Forelimb muscle (tissue), 1 donor: ENCODE measurements at regions not wholly inside any gene's neighbourhood (a gene's known extent, or its start where the extent isn't known, plus 50 kb on each side); places are given as distances from the start of the nearest gene placed in this dataset.

ENCODE experiments used
- DNase-seq: peaks from one replicate; pipeline ENCODE4 v3.0.0-alpha.2; 2013; ENCODE audit warnings: low read depth

DNA sequence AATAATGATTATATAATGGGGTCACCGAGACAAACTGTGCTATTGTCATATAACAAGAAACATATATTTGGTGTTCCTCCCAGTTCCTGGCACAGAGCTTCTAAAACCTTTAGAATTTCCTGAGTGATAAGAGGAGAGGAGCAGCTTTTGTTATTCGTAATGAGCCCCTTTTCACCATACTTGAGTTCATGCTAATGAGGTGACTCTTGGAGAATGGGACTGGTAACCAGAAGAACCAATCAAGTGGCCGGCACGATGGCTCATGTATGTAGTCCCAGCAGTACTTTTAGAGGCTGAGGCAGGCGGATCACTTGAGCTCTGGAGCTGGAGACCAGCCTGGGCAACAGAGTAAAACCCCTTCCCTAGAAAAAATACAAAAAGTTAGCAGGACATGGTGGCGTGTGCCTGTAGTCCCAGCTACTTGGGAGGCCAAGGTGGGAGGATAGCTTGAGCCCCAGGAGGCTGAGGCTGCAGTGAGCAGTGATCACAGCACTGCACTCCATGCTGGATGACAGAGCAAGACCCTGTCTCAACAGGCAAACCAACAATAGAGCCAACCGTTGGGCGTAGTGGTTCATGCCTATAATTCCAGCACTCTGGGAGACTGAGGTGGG lies 62.7 kb upstream of the FTH1 start:
- no peak for DNase-seq

DNA sequence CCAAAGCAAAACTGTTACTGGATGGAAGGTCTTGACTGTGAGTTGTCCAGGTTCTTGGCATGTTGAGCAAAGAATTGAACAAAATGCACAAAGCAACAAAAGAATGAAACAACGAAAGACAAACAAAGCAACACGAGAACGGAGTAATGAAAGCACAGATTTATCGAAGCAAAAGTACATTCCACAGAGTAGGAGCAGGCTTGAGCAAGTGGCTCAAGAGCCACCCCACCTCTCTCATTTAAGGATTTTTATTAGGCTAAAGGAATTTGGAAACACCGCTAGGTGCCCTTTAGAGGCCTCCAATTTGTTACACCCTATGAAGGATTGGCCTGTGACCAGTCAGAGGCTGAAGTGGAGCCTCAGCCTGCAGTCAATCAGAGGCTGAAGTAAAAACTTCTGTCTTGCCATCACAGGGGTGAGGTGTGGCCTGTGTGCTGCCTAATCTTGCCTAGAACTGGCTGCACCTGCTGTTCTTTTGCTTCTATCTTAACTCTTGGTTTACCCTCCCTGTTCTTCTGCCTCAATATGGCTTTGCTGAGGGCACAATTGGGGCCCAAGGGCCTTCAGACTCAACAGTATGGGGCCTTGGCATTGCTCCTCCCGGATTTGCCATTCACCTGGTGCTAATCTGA lies 59.4 kb upstream of the FTH1 start:
- DNase-seq = no peak

DNA sequence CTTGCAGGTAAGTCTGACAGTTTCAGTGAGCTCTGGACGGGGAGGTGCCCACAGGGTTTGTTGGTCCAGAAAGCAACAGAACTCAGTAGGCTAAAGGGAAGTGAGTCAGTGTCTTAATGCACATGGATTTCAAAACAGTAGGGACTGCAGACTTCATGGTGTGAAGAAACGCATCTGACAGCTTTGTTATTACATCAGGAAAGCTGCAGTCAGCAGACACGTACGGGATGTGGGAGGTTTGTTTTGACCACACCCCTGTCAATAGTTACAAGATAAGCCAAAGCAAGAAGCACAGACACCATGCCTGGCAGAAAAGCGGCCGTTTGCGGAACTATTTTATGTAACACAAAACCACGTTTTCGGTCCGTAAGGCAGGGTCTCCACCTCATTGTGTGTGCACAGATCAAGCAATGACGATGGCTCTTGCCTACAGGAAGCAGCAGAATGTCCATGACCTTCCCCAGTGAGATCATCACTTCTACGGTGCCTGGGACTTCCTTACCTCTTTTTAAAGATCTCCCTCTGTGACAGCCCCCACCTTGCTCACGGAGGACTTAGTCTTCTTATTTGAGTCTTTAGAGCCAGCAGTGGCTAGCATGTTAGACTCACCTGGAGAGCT lies 58.2 kb upstream of the FTH1 start:
- DNase-seq = peak; percentile 19

DNA sequence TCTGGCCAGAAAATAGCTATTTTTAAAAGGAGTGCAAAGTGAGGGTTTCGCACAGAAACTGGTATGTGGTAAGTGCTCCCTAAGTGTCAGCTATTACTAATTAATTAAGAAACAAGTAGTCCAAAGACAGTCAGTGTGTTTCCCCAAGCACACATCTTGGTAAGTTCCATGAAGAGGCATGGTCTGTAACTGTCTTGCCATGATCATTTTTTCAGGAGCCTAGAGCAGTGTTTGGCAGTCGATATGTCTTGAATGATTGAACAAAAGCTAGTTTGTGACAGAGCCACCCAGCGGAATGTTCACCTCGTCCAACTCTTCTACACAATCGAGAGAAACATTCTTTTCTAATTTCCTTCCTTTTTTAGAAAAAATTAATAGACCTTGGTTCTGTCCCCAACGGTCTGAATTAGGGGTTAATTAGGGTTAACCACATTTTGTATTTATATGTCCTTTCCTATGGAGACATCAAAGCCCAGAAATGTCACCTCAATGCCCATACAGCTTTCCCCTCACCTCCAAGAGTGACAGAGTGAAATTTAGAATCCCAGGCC lies 57.6 kb upstream of the FTH1 start:
- DNase-seq = no peak

DNA sequence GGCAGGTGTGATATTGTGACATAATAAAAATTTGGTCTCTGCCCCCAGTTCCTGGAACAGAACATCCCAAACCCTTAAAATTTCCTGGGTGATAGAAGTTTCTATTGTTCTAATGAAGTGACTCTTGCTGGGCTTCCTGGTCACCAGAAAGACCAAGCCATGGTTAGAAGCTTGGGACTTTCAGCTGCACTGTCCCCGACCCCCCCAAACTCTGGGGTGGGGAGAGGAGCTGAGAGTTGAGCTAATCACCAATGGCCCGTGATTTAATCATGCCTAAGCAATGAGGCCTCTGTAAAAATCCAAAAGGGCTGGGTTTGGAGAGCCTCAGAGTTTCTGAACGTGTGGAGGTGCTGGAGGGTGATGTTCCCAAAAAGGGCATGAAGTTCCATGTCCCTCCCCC lies 54.8 kb upstream of the FTH1 start:
- DNase-seq = no peak

DNA sequence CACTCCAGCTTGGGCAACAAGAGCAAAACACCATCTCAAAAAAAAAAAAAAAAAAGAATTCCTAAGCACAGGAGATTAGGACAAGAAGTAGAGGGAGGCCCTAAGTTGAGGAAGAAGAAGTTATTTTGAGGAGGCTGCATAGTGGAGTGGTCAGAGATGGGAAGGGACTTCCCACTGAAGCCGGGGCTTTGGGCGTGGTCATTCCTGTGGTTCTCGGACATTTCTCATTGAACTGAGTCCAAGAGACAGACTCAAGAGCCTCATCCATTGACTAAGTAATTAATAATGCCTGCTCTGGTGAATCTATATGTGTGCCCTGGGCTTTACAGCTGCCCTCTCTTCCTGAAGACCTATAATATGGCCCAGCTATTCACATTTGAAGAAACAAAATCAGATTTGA lies 53.2 kb upstream of the FTH1 start:
- no peak for DNase-seq

DNA sequence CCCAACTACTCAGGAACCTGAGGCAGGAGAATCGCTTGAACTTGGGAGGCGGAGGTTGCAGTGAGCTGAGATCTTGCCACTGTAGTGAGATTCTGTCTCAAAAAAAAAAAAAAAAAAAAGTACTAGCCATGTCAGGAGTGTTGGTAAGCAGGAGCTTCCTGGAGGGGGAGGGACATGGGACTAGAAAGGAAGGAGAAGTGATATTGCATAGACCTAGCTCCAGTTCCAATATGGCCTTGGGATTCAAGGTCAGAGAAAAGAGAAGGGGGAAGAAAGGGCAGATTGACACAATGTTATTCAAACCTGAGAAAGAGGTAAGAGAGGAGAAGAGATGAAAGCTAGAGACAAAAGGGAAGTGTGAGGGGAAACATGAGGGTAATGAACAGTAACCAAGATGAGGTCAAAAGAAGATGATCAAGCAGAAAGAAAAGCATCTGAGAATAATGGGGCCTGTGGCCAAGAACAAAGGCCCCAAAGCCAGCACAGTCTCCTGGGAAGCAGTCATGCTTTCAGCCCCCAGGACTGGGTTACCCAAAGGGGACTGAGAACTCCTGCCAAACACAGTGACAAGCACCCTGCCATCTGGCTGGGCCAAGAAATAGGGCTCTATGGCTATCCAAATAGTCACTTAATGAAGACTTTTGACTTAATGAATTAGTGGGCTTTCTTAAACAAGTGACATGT lies 51.7 kb upstream of the FTH1 start:
- DNase-seq = no peak

DNA sequence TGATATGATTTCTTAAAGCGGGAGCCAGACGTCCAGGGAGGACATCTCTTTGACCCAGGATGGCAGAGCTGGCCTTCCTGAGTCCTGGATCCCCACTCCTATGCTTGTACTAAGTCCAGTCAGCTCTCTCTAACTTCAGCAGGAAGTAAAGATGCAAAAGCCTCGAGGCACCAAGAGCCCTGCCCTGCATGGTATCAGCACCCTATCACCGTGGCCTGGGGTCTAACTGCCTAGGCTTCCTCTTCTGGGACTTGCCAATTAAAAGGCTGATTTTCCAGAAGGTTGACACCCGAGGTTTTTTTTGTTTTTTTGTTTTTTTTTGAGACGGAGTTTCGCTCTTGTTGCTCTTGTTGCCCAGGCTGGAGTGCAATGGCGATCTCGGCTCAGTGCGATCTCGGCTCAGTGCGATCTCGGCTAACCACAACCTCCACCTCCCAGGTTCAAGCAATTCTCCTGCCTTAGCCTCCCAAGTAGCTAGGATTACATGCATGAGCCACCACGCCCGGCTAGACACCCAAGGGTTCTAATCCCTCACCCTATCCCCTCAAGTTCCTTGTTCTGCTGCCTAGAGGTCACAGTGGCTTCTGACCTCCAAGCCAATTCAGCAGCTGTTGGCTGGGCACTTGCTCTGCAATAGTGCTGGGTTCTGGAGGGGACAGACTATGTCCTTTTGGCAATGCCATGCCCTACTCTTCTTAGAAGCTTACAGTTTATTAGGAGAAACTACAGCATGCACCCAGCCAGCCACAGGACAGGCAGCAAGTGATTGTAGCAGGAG lies 50.6 kb upstream of the FTH1 start:
- no peak for DNase-seq
